WTC11 (cell line): ENCODE measurements at regions not wholly inside any gene's neighbourhood (a gene's known extent, or its start where the extent isn't known, plus 50 kb on each side); places are given as distances from the start of the nearest gene placed in this dataset.

Experiments
- ATAC-seq: fragments of 200-7000 bp; cut with Tn5 transposase; 2 replicates; pipeline ENCODE4 v1.10.0; 2021; ENCODE audit warnings: mild to moderate bottlenecking, moderate library complexity
- CTCF ChIA-PET: fragments of 300-600 bp; sonication (Branson Sonifier 250); formaldehyde crosslinking; loops from one replicate; lab custom pipeline; 2021; ENCODE audit warnings: antibody characterized with exemption; lab: Charles Lee
- POLR2A ChIA-PET: fragments of 350-600 bp; sonication (Branson Sonifier 250); formaldehyde crosslinking; loops from one replicate; lab custom pipeline; 2021; ENCODE audit warnings: antibody characterized with exemption; lab: Charles Lee
- DNase-seq: peaks from one replicate; pipeline ENCODE4 v3.0.0; 2021; ENCODE audit warnings: low spot score
- H3K27ac Mint-ChIP-seq: 2 replicates; pipeline ENCODE4 v1.8.0; 2021; ENCODE audit warnings: mixed read lengths
- H3K27me3 Mint-ChIP-seq: 2 replicates; pipeline ENCODE4 v1.8.0; 2021; ENCODE audit warnings: low read depth, mild to moderate bottlenecking, moderate library complexity, mixed read lengths
- H3K36me3 Mint-ChIP-seq: 2 replicates; pipeline ENCODE4 v1.8.0; 2021; ENCODE audit warnings: mixed read lengths
- H3K4me1 Mint-ChIP-seq: 2 replicates; pipeline ENCODE4 v1.8.0; 2022; ENCODE audit warnings: mixed read lengths
- H3K4me3 Mint-ChIP-seq: 2 replicates; pipeline ENCODE4 v1.8.0; 2021; ENCODE audit warnings: mild to moderate bottlenecking, moderate library complexity, mixed read lengths
- H3K9me3 Mint-ChIP-seq: 2 replicates; pipeline ENCODE4 v1.8.0; 2021; ENCODE audit warnings: mixed read lengths
- NR1H2 ChIP-seq: sonication (generic); formaldehyde crosslinking; IDR thresholded peaks from 2 replicates; pipeline ENCODE4 v1.9.0; 2021; ENCODE audit warnings: mild to moderate bottlenecking, moderate library complexity, missing genetic modification reagents
- SMAD3 ChIP-seq: sonication (generic); formaldehyde crosslinking; IDR thresholded peaks from 2 replicates; pipeline ENCODE4 v1.8.0; 2022; ENCODE audit warnings: missing genetic modification reagents, mild to moderate bottlenecking, borderline replicate concordance
- ZNF219 ChIP-seq: sonication (generic); formaldehyde crosslinking; IDR thresholded peaks from 2 replicates; pipeline ENCODE4 v1.8.0; 2023; ENCODE audit warnings: missing genetic modification reagents, mild to moderate bottlenecking, borderline replicate concordance
- ZNF263 ChIP-seq: sonication (generic); formaldehyde crosslinking; IDR thresholded peaks from 2 replicates; pipeline ENCODE4 v1.8.1; 2022; ENCODE audit warnings: low read depth, mild to moderate bottlenecking, moderate library complexity, missing genetic modification reagents
- TF ChIP-seq, protein P1 (sequence below): sonication (generic); formaldehyde crosslinking; IDR thresholded peaks from 2 replicates; pipeline ENCODE4 v1.8.1; 2022; ENCODE audit warnings: low read depth, mild to moderate bottlenecking, moderate library complexity, missing genetic modification reagents, borderline replicate concordance

- Mint-ChIP-seq H3K27me3 (peaks cover 4% of the 10 kb centered on the region; the same call in 1 of the 2 replicates), H3K4me3 (no peak overlapping the region), H3K27ac (no peak overlapping the region), H3K4me1 (peaks cover 6% of the 10 kb centered on the region; the same call in 1 of the 2 replicates), H3K9me3 (no peaks in the 10 kb centered on the region), H3K36me3 (no peaks in the 10 kb centered on the region)
- no peak for DNase-seq
- TF ChIP-seq NR1H2 (no peak), ZNF263 (CRISPR knock-in tag) (no peak), SMAD3 (no peak), ZNF219 (CRISPR knock-in tag) (no peak)
- TF ChIP-seq, protein P1, sequence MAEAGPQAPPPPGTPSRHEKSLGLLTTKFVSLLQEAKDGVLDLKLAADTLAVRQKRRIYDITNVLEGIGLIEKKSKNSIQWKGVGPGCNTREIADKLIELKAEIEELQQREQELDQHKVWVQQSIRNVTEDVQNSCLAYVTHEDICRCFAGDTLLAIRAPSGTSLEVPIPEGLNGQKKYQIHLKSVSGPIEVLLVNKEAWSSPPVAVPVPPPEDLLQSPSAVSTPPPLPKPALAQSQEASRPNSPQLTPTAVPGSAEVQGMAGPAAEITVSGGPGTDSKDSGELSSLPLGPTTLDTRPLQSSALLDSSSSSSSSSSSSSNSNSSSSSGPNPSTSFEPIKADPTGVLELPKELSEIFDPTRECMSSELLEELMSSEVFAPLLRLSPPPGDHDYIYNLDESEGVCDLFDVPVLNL (CRISPR knock-in tag) = no peak
- ChIA-PET CTCF (interaction anchor here (1.0 kb wide), 2 partner anchors 56 to 91 kb away, joined by 4 to 6 read pairs; no protein-coding TSS in a partner anchor), POLR2A (no interaction called here)
- ATAC-seq = no peak
Measured at GRCh38 chrX:54695816-54696487, 102.1 kb downstream of the ITIH6 start.
